SHP77 treated with DMSO at 0.1 percent for 48 hours (cell line): ENCODE measurements at regions not wholly inside any gene's neighbourhood (a gene's known extent, or its start where the extent isn't known, plus 50 kb on each side); places are given as distances from the start of the nearest gene placed in this dataset.

Experiments
- DNase-seq: peaks from one replicate; lab custom pipeline; 2025; lab: John Stamatoyannopoulos, UW

GRCh38 chr2:189369566-189369965, 71.7 kb upstream of the WDR75 start:
- no peak for DNase-seq

- no peak for DNase-seq
Measured at GRCh38 chr2:189370719-189371118, 70.6 kb upstream of the WDR75 start.

GRCh38 chr2:189372688-189373257, 68.5 kb upstream of the WDR75 start:
- no peak for DNase-seq

- DNase-seq: no peak
Measured at GRCh38 chr2:189374481-189374880, 66.8 kb upstream of the WDR75 start.

GRCh38 chr2:189375842-189376241, 65.4 kb upstream of the WDR75 start:
- DNase-seq: no peak

GRCh38 chr2:189379287-189379630, 62.0 kb upstream of the WDR75 start:
- DNase-seq: no peak

- DNase-seq: no peak
Measured at GRCh38 chr2:189379731-189380261, 61.5 kb upstream of the WDR75 start.

- no peak for DNase-seq
Measured at GRCh38 chr2:189382668-189383067, 58.6 kb upstream of the WDR75 start.

- DNase-seq: no peak
Measured at GRCh38 chr2:189386741-189387140, 54.5 kb upstream of the WDR75 start.

GRCh38 chr2:189391201-189391600, 50.1 kb upstream of the WDR75 start:
- no peak for DNase-seq
